SU-DHL-6 (cell line): ENCODE measurements at regions not wholly inside any gene's neighbourhood (a gene's known extent, or its start where the extent isn't known, plus 50 kb on each side); places are given as distances from the start of the nearest gene placed in this dataset.

ENCODE experiments used
- H2AFZ ChIP-seq: fragments of 200-600 bp; sonication (generic); 2 replicates; pipeline ENCODE4 v1.6.1; 2014; ENCODE audit warnings: low read depth, mild to moderate bottlenecking, moderate library complexity, mixed read lengths, antibody characterized with exemption, low read length; ENCODE audit not compliant: severe bottlenecking
- H3F3A ChIP-seq: fragments of 200-600 bp; shearing (Covaris generic); 2 replicates; pipeline ENCODE4 v1.6.0; 2016; ENCODE audit warnings: antibody characterized with exemption, mild to moderate bottlenecking; ENCODE audit not compliant: insufficient read depth
- H3K27ac ChIP-seq: fragments of 200-600 bp; sonication (generic); 2 replicates; pipeline ENCODE4 v1.5.1; 2016; ENCODE audit warnings: low read depth, mild to moderate bottlenecking, low read length, moderate library complexity, mixed read lengths
- H3K27me3 ChIP-seq: fragments of 200-600 bp; sonication (generic), shearing (Covaris generic); 2 replicates; pipeline ENCODE4 v1.6.0; 2014; ENCODE audit warnings: mild to moderate bottlenecking, low read length
- H3K36me3 ChIP-seq: fragments of 200-600 bp; sonication (generic); 2 replicates; pipeline ENCODE4 v1.6.1; 2014; ENCODE audit warnings: mild to moderate bottlenecking, low read length, mixed read lengths
- H3K4me2 ChIP-seq: fragments of 300-600, 200-600 bp; shearing (Covaris generic), sonication (generic); 2 replicates; pipeline ENCODE4 v1.6.0; 2014; ENCODE audit warnings: low read length, low read depth, mild to moderate bottlenecking; ENCODE audit not compliant: poor library complexity, severe bottlenecking
- H3K4me3 ChIP-seq: fragments of 200-600 bp; sonication (generic); 2 replicates; pipeline ENCODE4 v1.5.1; 2014; ENCODE audit warnings: antibody characterized with exemption, low read length, mild to moderate bottlenecking, mixed read lengths; ENCODE audit not compliant: insufficient read depth, poor library complexity, severe bottlenecking
- H3K79me2 ChIP-seq: fragments of 200-600 bp; sonication (generic); 2 replicates; pipeline ENCODE4 v1.6.1; 2014; ENCODE audit warnings: mild to moderate bottlenecking, low read length, moderate library complexity; ENCODE audit not compliant: insufficient read depth
- H3K9ac ChIP-seq: fragments of 200-600 bp; sonication (generic); 2 replicates; pipeline ENCODE4 v1.7.0; 2014; ENCODE audit warnings: mild to moderate bottlenecking, low read length
- H3K9me2 ChIP-seq: fragments of 200-600 bp; sonication (generic); replicated peaks from 2 replicates; pipeline ENCODE4 v1.6.1; 2014; ENCODE audit warnings: low read length; ENCODE audit not compliant: insufficient read depth
- H3K9me3 ChIP-seq: fragments of 200-600 bp; sonication (generic); 2 replicates; pipeline ENCODE4 v1.6.1; 2014; ENCODE audit warnings: low read length, mixed read lengths; ENCODE audit not compliant: insufficient read depth
- H4K20me1 ChIP-seq: fragments of 200-600 bp; sonication (generic); 2 replicates; pipeline ENCODE4 v1.6.1; 2014; ENCODE audit warnings: low read depth, mild to moderate bottlenecking, antibody characterized with exemption, low read length, moderate library complexity, mixed read lengths
- EZH2phosphoT487 ChIP-seq: fragments of 200-600 bp; sonication (generic), shearing (Covaris generic); conservative IDR thresholded peaks from 2 replicates; pipeline ENCODE4 v1.6.1; 2018; ENCODE audit warnings: mild to moderate bottlenecking, antibody characterized with exemption, low read length, moderate library complexity, mixed read lengths
- TF ChIP-seq, protein P1 (sequence below): fragments of 200-600 bp; sonication (generic); IDR thresholded peaks from one replicate; pipeline ENCODE4 v1.5.1; 2017; ENCODE audit warnings: antibody characterized with exemption, mild to moderate bottlenecking, low read length, moderate library complexity; ENCODE audit not compliant: insufficient read depth, poor library complexity, severe bottlenecking

DNA sequence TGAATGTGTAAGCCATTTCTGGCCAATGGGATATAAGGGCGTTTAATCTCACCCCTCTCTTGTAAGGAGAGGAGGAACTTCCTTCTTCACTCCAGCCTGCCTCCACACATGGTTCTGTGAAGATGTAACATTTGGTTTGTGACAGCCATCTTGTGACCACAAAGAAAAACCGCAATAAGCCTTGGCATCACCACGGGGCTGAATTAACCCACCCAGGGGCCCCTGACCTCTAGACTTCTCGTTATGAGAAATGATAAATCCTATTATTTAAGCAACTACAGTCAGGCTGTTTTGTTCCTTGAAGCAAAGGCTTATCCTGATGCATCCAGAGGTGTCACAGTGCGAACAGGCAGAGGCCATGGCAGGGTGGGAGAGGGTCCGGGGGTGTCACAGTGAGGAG, 139.7 kb downstream of the CDC5L start:
- Histone ChIP-seq H3K27ac (no peak overlapping the region), H3K4me2 (no peak overlapping the region), H3K9me3 (no peaks in the 10 kb centered on the region), H3K4me3 (no peak overlapping the region), H4K20me1 (no peaks in the 10 kb centered on the region), H2AFZ (no peak overlapping the region), H3K9me2 (no peaks in the 10 kb centered on the region), H3K9ac (no peak overlapping the region), H3K79me2 (no peaks in the 10 kb centered on the region), H3K36me3 (no peaks in the 10 kb centered on the region), H3F3A (no peaks in the 10 kb centered on the region), H3K27me3 (no peaks in the 10 kb centered on the region)
- TF ChIP-seq EZH2phosphoT487 = no peak
- TF ChIP-seq, protein P1, sequence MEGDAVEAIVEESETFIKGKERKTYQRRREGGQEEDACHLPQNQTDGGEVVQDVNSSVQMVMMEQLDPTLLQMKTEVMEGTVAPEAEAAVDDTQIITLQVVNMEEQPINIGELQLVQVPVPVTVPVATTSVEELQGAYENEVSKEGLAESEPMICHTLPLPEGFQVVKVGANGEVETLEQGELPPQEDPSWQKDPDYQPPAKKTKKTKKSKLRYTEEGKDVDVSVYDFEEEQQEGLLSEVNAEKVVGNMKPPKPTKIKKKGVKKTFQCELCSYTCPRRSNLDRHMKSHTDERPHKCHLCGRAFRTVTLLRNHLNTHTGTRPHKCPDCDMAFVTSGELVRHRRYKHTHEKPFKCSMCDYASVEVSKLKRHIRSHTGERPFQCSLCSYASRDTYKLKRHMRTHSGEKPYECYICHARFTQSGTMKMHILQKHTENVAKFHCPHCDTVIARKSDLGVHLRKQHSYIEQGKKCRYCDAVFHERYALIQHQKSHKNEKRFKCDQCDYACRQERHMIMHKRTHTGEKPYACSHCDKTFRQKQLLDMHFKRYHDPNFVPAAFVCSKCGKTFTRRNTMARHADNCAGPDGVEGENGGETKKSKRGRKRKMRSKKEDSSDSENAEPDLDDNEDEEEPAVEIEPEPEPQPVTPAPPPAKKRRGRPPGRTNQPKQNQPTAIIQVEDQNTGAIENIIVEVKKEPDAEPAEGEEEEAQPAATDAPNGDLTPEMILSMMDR = no peak

GRCh38 chr6:44527583-44528369, 140.3 kb downstream of the CDC5L start:
- H3K4me3 ChIP-seq = no peak overlapping the region
- no peak overlapping the region for H3K27ac ChIP-seq
- H3K9me2 ChIP-seq = no peaks in the 10 kb centered on the region
- H3F3A ChIP-seq = no peaks in the 10 kb centered on the region
- TF ChIP-seq, protein P1 = no peak
- no peak for TF ChIP-seq EZH2phosphoT487
- no peaks in the 10 kb centered on the region for H3K9me3 ChIP-seq
- H2AFZ ChIP-seq = no peak overlapping the region
- H3K36me3 ChIP-seq = no peaks in the 10 kb centered on the region
- H3K4me2 ChIP-seq = no peak overlapping the region
- H4K20me1 ChIP-seq = no peaks in the 10 kb centered on the region
- H3K9ac ChIP-seq = no peak overlapping the region
- no peaks in the 10 kb centered on the region for H3K79me2 ChIP-seq
- no peaks in the 10 kb centered on the region for H3K27me3 ChIP-seq

GRCh38 chr6:44528370-44528644, 140.8 kb downstream of the CDC5L start:
- Histone ChIP-seq H3K79me2 (no peaks in the 10 kb centered on the region), H3F3A (no peaks in the 10 kb centered on the region), H3K9me2 (no peaks in the 10 kb centered on the region), H3K36me3 (no peaks in the 10 kb centered on the region), H3K9ac (no peak overlapping the region), H3K27ac (no peak overlapping the region), H3K4me2 (no peak overlapping the region), H4K20me1 (no peaks in the 10 kb centered on the region), H3K4me3 (no peak overlapping the region), H2AFZ (no peak overlapping the region), H3K27me3 (no peaks in the 10 kb centered on the region), H3K9me3 (no peaks in the 10 kb centered on the region)
- TF ChIP-seq, protein P1 = no peak
- no peak for TF ChIP-seq EZH2phosphoT487
